Heart left ventricle (tissue), 16 donors: ENCODE measurements at regions not wholly inside any gene's neighbourhood (a gene's known extent, or its start where the extent isn't known, plus 50 kb on each side); places are given as distances from the start of the nearest gene placed in this dataset.
"Not testable (repeated sequence)": the region's sequence is repeated elsewhere in the genome, so short reads cannot be mapped to it uniquely, and the experiment has no call there.

ENCODE experiments used
- ATAC-seq, 4 donors: fragments of 200-7000 bp; cut with Tn5 transposase; one replicate each; pipeline ENCODE4 v1.9.1; 2020 to 2022; ENCODE audit warnings: moderate library complexity in 4 of 4, mild to moderate bottlenecking in 3 of 4, moderate number of reproducible peaks in 1 of 4
- DNase-seq, 5 donors: peaks; one replicate each; pipeline ENCODE4 v3.0.0-alpha.2; 2020
- H3K27ac ChIP-seq, 12 donors: fragments of 200-600 bp; sonication (generic) in 4 of 12; one replicate each; pipeline versions ENCODE4 v1.5.0 to v1.8.0; 2016 to 2022; ENCODE audit warnings: mild to moderate bottlenecking in 2 of 12
- H3K27me3 ChIP-seq, 9 donors: fragments of 200-600 bp; sonication (generic) in 2 of 9; one replicate each; pipeline versions ENCODE4 v1.5.1 to v1.8.0; 2016 to 2022; ENCODE audit warnings: mild to moderate bottlenecking in 3 of 9
- H3K36me3 ChIP-seq, 9 donors: fragments of 200-600 bp; sonication (generic) in 2 of 9; one replicate each; pipeline versions ENCODE4 v1.5.0 to v1.8.0; 2018 to 2022; ENCODE audit warnings: mild to moderate bottlenecking in 2 of 9
- H3K4me1 ChIP-seq, 12 donors: fragments of 200-600 bp; sonication (generic) in 4 of 12; one replicate each; pipeline versions ENCODE4 v1.5.0 to v1.8.0; 2016 to 2022; ENCODE audit warnings: mild to moderate bottlenecking in 3 of 12
- H3K4me3 ChIP-seq, 12 donors: fragments of 200-600 bp; sonication (generic) in 4 of 12; one replicate each; pipeline versions ENCODE4 v1.5.0 to v1.8.0; 2017 to 2022; ENCODE audit warnings: mild to moderate bottlenecking in 9 of 12, moderate library complexity in 4 of 12
- H3K9me3 ChIP-seq, 12 donors: fragments of 200-600 bp; sonication (generic) in 4 of 12; one replicate each; pipeline versions ENCODE4 v1.5.0 to v1.8.0; 2016 to 2022; ENCODE audit warnings: mild to moderate bottlenecking in 1 of 12
- POLR2A ChIP-seq, 2 donors: fragments of 450-650 bp; IDR thresholded peaks; one replicate each; pipeline ENCODE4 v1.6.1; 2017; ENCODE audit warnings: antibody characterized with exemption in 2 of 2, mild to moderate bottlenecking in 2 of 2, moderate library complexity in 2 of 2
- WGBS, 4 donors: extraction: QIAGEN DNeasy Blood & Tissue Kit in 2 of 4; methylation state at CpG; one replicate each; pipeline versions ENCODE4 v1.1.5 to v1.1.7; 2013 to 2018; 5-methylcytosine and 5-hydroxymethylcytosine counted together
- intact Hi-C, 10 donors: fragments of 100-400 bp; cut with DNase I; formaldehyde crosslinking; loops; one replicate each; pipeline versions ENCODE4 v1.11.1 to v1.14.2; 2022
- TF ChIP-seq, protein P1 (sequence below), 12 donors: fragments of 200-600 bp; sonication (generic) in 4 of 12; IDR thresholded peaks; one replicate each; pipeline versions ENCODE4 v1.5.0 to v1.8.0; 2018 to 2022; ENCODE audit warnings: antibody characterized with exemption in 12 of 12, mild to moderate bottlenecking in 5 of 12
- donor health status: ischemic (EF 13 %, LVEDD 7.1; RV severe dilation, severe dysfunction).
- donor health status: healthy with polysubstance abuse.
- donor health status: DM: no; HTN: yes; CAD: no.
- donor health status: DM: no; HTN: no; CAD: no.
- donor health status: ischemic (EF 25% LVEDD 6.9; RV normal size, moderate dysfunction).
- donor health status: ischemic (EF 25% LVEDD 5.7; RV mildly dilated, moderate dysfunction).
- donor health status: healthy.
- donor health status: DM: yes; HTN: yes; CAD: no.
- donor health status: ischemic (EF 35%, LVEDD 5.7; RV mildly dilated, moderate dysfunction).
- donor health status: nonischemic (EF 11% LVEDD 7.7; RV severe dilation, severe dysfunction).
- donor health status: DM: yes; HTN: yes; CAD: no.
- donor health status: PGD.
- donor health status: ischemic (EF 29% LVEDD 5.4; RV normal size, mild dysfunction).
- donor health status: nonischemic (EF 23%, LVEDD 6.1; RV moderate dilation, normal function).

DNA sequence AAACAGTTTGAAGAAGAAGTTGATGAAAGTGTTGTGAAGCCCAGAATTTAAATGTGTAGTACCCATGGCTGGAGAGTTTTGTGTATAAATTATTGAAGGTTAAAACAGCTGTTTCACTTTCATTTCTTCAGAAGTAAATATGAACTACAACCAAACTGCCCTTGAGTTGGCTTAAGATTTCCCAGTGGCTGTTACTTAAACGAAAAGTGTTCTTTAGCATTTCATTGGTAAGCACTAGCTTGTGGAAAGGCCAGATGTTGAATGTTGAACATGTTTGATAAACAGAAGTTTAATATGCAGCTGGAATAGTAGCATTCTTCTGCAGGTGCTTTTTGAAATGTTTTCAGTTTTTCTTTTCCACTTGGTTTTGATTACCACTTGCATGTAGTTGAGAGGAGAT is 83.2 kb upstream of the TNRC6B start:
- H3K27me3 ChIP-seq, result no peaks in the 10 kb centered on the region
- no peak for DNase-seq
- TF ChIP-seq, protein P1, sequence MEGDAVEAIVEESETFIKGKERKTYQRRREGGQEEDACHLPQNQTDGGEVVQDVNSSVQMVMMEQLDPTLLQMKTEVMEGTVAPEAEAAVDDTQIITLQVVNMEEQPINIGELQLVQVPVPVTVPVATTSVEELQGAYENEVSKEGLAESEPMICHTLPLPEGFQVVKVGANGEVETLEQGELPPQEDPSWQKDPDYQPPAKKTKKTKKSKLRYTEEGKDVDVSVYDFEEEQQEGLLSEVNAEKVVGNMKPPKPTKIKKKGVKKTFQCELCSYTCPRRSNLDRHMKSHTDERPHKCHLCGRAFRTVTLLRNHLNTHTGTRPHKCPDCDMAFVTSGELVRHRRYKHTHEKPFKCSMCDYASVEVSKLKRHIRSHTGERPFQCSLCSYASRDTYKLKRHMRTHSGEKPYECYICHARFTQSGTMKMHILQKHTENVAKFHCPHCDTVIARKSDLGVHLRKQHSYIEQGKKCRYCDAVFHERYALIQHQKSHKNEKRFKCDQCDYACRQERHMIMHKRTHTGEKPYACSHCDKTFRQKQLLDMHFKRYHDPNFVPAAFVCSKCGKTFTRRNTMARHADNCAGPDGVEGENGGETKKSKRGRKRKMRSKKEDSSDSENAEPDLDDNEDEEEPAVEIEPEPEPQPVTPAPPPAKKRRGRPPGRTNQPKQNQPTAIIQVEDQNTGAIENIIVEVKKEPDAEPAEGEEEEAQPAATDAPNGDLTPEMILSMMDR (IDR thresholded peaks at IDR 0.05), result no peak
- TF ChIP-seq POLR2A (IDR thresholded peaks at IDR 0.05), result no peak
- 24 to 42% (median 29%) methylated on average over 1 of the region's 1 CpG for WGBS, 4 donors
- no peaks in the 10 kb centered on the region for H3K36me3 ChIP-seq
- peak overlapping the region in 3 of 12 donors; percentile 3 to 26 (median 15) for H3K4me3 ChIP-seq
- intact Hi-C loops, result no loop called here
- no peak for ATAC-seq
- H3K9me3 ChIP-seq, result no peaks in the 10 kb centered on the region
- H3K27ac ChIP-seq, result peak overlapping the region in 1 of 12 donors; percentile 42
- peaks cover 0 to 24% (median 14%) of the 10 kb centered on the region in 12 donors for H3K4me1 ChIP-seq

DNA sequence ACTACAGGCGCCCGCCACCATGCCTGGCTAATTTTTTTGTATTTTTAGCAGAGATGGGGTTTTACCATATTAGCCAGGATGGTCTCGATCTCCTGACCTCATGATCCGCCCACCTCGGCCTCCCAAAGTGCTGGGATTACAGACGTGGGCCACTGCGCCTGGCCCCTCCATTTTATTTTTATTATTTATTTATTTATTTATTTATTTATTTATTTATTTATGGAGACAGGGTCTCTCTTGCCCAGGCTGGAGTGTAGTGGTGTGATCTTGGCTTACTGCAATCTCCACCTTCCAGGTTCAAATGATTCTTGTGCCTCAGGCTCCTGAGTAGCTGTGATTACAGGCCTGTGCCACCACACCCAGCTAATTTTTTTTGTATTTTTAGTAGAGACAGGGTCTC is 77.8 kb upstream of the TNRC6B start:
- WGBS, 4 donors, result 96 to 99% (median 98%) methylated on average over 7 of the region's 7 CpGs
- not testable (repeated sequence) for H3K4me3 ChIP-seq, H3K27me3 ChIP-seq, H3K36me3 ChIP-seq, DNase-seq, H3K27ac ChIP-seq, H3K9me3 ChIP-seq, ATAC-seq
- intact Hi-C loops, result loop anchor here in 1 of 10 donors (10.0 kb wide), 1 partner anchor 45 kb away; no protein-coding TSS in a partner anchor
- H3K4me1 ChIP-seq, result peaks cover 0 to 23% (median 11%) of the 10 kb centered on the region in 12 donors

DNA sequence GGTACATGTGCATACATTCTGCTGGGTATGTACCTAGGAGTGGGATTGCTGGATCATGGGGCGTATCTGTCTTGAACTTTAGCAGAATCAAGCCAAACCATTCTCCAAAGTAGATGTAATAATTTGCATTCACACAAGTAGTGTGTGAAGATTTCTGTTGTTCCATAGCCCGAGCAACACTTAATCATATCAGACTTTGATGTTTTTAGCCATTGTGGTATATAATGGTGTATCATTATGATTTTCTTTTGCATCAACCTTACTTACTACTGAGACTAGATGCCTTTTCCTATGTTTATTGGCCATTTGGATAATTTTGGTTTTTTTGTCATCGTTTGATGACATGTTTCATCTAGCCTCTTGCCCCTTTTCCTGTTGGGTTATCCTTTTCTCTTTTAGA is 72.0 kb upstream of the TNRC6B start:
- intact Hi-C loops, result loop anchor here in 1 of 10 donors (10.0 kb wide), 1 partner anchor 51 kb away; no protein-coding TSS in a partner anchor
- WGBS, 4 donors, result 94 to 99% (median 98%) methylated on average over 3 of the region's 3 CpGs
- ATAC-seq (no peak), DNase-seq (no peak)
- peaks cover 0 to 43% (median 24%) of the 10 kb centered on the region in 12 donors for H3K4me1 ChIP-seq
- no peaks in the 10 kb centered on the region for H3K9me3 ChIP-seq
- no peak for TF ChIP-seq POLR2A (IDR thresholded peaks at IDR 0.05)
- TF ChIP-seq, protein P1 (IDR thresholded peaks at IDR 0.05), result no peak
- H3K36me3 ChIP-seq, result no peaks in the 10 kb centered on the region
- H3K4me3 ChIP-seq, result no peak overlapping the region
- no peak overlapping the region for H3K27ac ChIP-seq
- H3K27me3 ChIP-seq, result no peaks in the 10 kb centered on the region

DNA sequence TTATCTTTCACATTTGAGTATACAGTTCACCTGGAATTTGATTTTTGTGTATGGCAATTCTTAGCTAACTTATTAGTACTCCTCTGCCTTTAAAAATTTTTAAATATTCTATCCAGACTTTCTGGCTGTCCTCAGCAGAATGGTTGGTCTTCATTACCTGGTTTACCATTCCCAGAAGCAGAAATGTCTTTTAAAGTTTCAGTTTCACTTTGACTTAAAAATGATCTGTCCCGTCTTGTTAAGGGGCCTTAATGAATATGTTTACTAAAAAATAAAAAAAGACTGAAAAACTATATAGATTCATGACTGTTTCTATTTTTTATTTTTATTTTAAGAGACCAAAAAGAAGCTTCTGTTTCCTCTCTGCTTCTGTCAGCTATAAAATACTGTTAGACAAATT is 70.5 kb upstream of the TNRC6B start:
- Histone ChIP-seq H3K36me3 (no peaks in the 10 kb centered on the region), H3K4me1 (peaks cover 0 to 40% (median 24%) of the 10 kb centered on the region in 12 donors), H3K9me3 (no peaks in the 10 kb centered on the region), H3K27me3 (no peaks in the 10 kb centered on the region), H3K4me3 (peak overlapping the region in 11 of 12 donors; percentile 2 to 54 (median 30)), H3K27ac (peak overlapping the region in 7 of 12 donors; percentile 18 to 66 (median 60))
- 17 to 35% (median 30%) methylated on average over 1 of the region's 1 CpG for WGBS, 4 donors
- DNase-seq, result no peak
- ATAC-seq, result no peak
- intact Hi-C loops, result loop anchor here in 1 of 10 donors (10.0 kb wide), 1 partner anchor 52 kb away; no protein-coding TSS in a partner anchor
- TF ChIP-seq POLR2A (IDR thresholded peaks at IDR 0.05), result no peak
- TF ChIP-seq, protein P1 (IDR thresholded peaks at IDR 0.05), result no peak
